HG03135 (cell line): ENCODE measurements at regions not wholly inside any gene's neighbourhood (a gene's known extent, or its start where the extent isn't known, plus 50 kb on each side); places are given as distances from the start of the nearest gene placed in this dataset.

Experiments used
- ATAC-seq: cut with Tn5 transposase; IDR thresholded peaks from one replicate; pipeline ENCODE4 v1.9.1; 2021; ENCODE audit warnings: mild to moderate bottlenecking, moderate library complexity; ENCODE audit not compliant: unreplicated experiment

DNA sequence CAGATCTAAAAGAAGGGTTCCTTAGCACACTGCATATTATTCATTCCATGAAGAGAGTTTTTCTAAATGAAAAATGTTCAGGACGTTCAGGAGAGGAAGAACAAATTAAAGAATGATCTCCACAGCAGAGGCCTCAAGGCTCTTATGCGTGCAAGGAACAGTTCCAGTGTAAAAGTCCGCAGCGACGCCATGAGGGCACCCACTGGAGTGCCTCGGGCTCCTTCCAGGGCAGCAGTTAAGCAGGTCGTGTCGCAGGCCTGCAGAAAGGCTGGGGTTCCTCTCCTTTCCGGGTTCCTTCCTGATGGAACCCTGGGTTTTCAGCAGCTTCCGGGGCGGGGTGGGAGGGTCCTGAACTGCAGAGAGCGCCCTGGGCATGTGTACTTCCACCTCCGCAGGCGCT is 87.1 kb upstream of the SELENOP start:
- ATAC-seq = no peak

DNA sequence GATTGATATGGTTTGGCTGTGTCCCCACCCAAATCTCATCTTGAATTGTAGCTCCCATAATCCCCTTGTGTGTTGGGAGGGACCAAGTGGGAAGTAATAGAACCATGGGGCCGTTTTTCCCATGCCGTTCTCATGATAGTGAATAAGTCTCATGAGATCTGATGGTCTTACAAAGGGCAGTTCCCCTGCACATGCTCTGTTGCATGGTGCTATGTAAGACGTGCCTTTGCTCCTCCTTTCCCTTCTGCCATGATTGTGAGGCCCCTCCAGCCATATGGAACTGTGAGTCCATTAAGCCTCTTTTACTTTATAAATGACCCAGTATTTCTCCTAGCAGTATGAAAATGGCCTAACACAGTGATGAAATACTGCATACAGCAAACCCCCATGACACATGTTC is 84.8 kb upstream of the SELENOP start:
- ATAC-seq = no peak

GRCh38 chr5:42894057-42894456 is 82.4 kb upstream of the SELENOP start:
- no peak for ATAC-seq

- peak; percentile 83 for ATAC-seq
Observed at GRCh38 chr5:42889311-42889933, 77.7 kb upstream of the SELENOP start.

DNA sequence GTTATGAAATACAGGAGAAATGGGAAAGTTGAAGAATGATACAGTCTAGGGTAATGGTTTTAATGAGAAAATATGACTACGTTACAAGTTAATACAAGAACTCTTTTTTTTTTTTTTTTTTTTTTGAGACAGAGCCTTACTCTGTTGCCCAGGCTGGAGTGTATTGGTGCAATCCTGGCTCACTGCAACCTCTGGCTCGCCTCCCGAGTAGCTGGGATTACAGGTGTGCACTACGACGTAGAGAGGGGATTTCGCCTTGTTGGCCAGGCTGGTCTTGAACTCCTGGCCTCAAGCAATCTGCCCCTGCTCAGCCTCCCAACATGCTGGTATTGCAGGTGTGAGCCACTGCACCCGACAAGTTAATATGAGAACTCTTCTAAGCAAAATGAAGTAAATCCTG is 77.1 kb upstream of the SELENOP start:
- no peak for ATAC-seq

GRCh38 chr5:42887575-42887974 is 75.9 kb upstream of the SELENOP start:
- ATAC-seq = no peak

DNA sequence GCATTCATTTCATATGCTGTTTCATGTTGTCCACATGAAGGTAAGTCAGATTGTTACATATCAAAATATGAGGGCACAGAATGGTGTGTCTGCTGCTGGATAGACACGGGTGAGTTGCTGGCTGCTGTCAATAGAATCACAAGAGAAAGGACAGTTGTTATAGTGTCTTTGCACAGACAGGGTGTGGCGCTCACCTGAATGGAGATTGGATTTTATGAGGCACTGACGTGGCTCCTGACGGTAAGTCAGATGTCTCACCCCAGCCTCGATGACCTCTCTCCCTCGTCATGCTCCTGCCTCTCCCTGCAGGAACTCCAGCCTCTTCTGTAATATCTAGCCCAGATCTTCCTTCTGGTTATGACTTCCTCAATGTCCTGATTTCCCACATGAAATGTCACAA is 75.4 kb upstream of the SELENOP start:
- ATAC-seq = no peak

DNA sequence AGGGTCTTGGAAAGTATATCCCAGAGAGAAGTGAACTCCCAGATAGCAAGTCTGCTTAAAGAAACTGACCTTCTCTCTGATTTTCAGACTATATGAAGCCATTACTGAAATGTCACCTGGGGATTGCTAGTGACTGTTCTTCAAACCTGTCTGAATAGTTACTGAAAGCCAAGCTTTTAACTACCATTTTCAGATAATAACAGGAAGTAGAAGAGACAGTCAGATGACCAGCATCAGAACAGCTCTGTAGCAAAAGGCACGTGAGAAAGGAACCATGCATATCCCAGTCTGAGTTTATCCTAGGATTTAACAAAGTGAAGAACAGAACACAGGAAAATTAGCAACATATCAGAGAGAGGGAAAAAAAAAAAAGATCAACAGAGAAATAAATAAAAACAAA is 74.9 kb upstream of the SELENOP start:
- ATAC-seq = no peak

- no peak for ATAC-seq
Observed at GRCh38 chr5:42884326-42884725, 72.6 kb upstream of the SELENOP start.

DNA sequence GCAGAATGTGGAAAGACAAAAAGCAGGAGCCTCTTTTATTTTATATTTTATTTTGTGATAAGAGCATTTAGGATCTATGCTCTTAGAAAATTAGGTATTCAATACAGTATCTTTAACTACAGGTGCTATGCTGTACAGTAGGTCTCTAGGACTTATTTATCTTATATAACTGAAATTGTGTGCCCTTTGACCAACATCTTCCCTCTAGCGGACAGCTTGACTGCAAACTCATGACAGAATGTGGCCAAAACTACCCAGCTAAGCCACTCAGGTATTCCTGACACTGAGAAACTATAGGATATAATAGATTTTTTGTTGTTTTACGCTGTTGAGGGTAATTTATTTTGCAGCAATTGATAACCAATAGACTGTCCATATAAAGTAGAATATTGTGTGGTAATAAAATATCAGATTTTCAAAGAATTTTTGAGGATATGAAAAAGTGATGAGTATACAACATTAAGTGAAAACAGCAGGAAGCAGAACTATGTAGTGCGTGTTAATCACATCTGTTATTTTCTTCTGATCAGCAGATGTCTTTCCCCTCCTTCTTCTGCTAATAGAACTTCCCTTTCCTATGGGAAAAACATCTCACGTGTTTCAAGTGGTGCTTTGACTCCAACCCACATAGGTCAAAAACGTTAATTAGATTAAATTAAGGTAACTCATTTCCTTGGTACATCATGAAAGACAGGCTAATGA is 69.9 kb upstream of the SELENOP start:
- ATAC-seq = no peak

DNA sequence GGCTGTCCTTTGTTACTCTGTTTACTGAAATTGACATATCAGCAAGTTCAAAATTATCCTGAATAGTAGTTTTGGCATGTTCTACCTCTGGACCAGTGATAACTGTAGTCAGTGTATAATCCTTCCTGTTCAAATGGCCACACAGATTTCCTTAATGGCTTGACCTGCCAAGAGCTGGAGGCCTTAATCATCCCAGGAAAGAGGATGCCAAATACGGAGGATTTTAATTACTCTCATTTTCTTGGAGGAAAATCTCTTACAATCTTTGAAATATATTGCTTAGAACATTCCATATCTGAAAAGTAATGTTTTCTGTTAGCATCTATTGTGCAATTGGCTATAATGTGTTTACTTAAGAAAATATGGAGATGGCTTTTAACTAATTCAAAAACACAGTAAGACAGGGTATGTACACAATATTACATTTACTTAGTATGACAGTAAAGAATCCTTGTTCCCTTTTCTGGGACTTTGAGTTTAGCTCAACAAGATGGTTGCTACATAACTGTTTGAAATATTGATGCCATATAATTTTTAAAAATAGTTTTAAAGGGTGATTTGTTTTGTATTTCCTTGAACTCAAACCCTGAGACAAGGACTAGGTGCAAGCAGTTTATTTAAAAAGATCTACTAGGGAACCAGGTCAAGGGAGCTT is 68.9 kb upstream of the SELENOP start:
- no peak for ATAC-seq

DNA sequence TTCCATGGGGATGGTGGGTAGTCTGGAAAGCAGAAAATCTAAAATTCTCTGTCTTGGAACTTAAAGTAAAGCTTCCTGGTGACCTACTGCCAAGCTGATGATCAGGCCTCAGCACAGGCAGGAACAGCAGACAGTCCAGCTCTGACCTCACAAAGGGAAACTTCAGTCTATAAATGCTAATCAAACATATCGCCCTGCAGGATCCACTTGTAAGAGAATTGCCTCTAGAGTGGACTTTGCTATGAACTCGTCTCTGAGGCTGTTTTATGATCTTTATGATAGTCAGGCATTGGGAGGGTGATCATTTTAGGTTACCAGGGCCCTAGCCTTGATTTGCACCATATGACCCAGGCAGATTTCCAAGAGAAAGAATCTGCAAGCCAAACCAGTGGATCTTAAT is 67.6 kb upstream of the SELENOP start:
- ATAC-seq = no peak

GRCh38 chr5:42878550-42878949 is 66.9 kb upstream of the SELENOP start:
- ATAC-seq = no peak

GRCh38 chr5:42878041-42878440 is 66.3 kb upstream of the SELENOP start:
- ATAC-seq = no peak

GRCh38 chr5:42877431-42877830 is 65.7 kb upstream of the SELENOP start:
- ATAC-seq = no peak

DNA sequence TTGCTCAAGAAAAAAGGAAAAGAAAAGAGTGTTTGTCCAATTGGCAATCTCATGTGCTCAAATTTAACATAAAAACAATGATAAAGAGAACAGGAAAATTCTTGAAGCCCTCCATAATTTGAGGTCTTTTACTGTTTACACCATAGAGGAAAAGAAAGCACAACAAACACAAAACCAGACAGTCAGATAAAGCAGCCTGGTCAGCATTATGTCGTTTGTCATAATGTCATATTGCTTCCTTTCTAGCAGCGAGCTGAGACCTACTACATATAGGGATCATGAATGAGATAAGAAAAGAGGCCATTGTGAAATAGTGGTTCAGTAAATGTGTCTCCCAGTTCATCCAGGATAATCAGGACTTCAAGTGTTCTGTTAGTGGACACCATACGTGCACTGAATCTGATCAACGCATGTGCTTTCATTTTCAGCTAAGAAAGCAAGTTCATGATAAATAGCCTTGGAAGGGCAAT is 64.7 kb upstream of the SELENOP start:
- ATAC-seq = no peak

GRCh38 chr5:42875785-42876374 is 64.2 kb upstream of the SELENOP start:
- no peak for ATAC-seq

- ATAC-seq = no peak
Observed at GRCh38 chr5:42875211-42875610, 63.5 kb upstream of the SELENOP start.

- no peak for ATAC-seq
Observed at GRCh38 chr5:42874621-42875198, 63.0 kb upstream of the SELENOP start.

- ATAC-seq = no peak
Observed at GRCh38 chr5:42872865-42873264, 61.2 kb upstream of the SELENOP start.

DNA sequence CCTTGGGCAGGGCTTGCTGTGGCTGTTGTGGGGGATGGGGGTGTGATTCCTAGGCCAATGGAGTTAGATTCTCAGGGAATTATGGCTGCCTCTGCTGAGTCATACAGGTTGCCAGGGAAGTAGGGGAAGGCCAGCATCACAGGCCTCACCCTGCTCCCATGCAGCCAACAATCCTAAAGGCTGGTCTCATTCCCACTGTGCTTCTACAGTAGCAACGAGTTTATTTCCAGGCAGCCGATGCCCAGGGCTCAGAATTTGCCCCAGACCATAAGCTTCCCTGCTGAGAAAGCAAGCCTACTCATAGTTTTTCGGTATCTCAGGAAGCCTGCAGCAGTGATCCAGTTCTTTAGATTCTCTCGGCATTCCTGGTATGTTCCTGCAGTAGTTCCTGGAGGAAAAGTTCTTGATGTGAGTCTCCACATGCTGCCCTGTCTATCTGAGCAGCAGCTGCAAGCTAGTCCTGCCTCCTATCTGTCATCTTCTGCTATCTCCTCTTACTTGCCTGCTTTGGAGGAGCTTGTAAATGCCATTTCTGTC is 59.3 kb upstream of the SELENOP start:
- ATAC-seq = no peak
